ENCODE measurements at regions not wholly inside any gene's neighbourhood (a gene's known extent, or its start where the extent isn't known, plus 50 kb on each side); places are given as distances from the start of the nearest gene placed in this dataset.

DNA sequence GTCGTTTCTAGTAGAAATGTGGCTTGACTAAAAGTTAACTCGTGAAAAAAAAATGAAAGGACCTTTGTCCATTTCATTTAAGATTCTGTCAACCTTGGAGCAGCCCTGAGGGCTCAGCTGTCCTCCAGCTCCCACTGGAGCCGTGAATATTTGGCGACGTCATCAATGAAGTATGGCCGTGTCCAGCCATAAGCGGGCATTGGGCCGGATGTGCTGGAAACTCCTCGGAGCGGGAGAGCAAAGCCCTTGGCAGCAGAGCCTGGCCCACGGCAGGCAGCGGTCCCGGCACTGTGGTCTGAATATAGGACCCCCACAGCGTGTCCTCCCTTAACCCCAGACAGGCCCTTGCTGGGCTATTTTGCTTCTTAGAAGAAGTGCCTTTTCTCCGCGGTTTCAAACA lies 50.0 kb downstream of the JAKMIP3 start:
- Histone ChIP-seq H3K4me3 (no peak overlapping the region), H3K27ac (no peak overlapping the region), H3K4me1 (ENCODE audit: low read depth) (no peaks in the 10 kb centered on the region), H3K9me3 (ENCODE audit: low read depth) (no peaks in the 10 kb centered on the region), H3K36me3 (no peaks in the 10 kb centered on the region), H3K27me3 (no peaks in the 10 kb centered on the region)
- peak in 1 of 2 donors; percentile 48 for DNase-seq (ENCODE audit: low read depth in 1 of 2, low spot score in 1 of 2)
- no peak for TF ChIP-seq CTCF (IDR thresholded peaks at IDR 0.05; ENCODE audit: low read depth, low read length)

DNA sequence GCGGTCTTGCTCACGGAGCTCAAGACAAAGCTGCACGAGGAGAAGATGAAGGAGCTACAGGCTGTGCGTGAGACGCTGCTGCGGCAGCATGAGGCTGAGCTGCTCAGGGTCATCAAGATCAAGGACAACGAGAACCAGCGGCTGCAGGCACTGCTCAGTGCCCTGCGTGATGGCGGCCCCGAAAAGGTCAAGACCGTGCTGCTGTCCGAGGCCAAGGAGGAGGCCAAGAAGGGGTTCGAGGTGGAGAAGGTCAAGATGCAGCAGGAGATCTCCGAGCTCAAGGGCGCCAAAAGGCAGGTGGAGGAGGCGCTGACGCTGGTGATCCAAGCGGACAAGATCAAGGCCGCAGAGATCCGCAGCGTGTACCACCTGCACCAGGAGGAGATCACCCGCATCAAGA lies 51.4 kb downstream of the JAKMIP3 start:
- no peaks in the 10 kb centered on the region for H3K27me3 ChIP-seq
- no peak overlapping the region for H3K4me3 ChIP-seq
- no peaks in the 10 kb centered on the region for H3K36me3 ChIP-seq
- no peak for DNase-seq (ENCODE audit: low read depth in 1 of 2, low spot score in 1 of 2)
- TF ChIP-seq CTCF (IDR thresholded peaks at IDR 0.05; ENCODE audit: low read depth, low read length) = no peak
- H3K9me3 ChIP-seq (ENCODE audit: low read depth) = no peaks in the 10 kb centered on the region
- no peak overlapping the region for H3K27ac ChIP-seq
- no peaks in the 10 kb centered on the region for H3K4me1 ChIP-seq (ENCODE audit: low read depth)

DNA sequence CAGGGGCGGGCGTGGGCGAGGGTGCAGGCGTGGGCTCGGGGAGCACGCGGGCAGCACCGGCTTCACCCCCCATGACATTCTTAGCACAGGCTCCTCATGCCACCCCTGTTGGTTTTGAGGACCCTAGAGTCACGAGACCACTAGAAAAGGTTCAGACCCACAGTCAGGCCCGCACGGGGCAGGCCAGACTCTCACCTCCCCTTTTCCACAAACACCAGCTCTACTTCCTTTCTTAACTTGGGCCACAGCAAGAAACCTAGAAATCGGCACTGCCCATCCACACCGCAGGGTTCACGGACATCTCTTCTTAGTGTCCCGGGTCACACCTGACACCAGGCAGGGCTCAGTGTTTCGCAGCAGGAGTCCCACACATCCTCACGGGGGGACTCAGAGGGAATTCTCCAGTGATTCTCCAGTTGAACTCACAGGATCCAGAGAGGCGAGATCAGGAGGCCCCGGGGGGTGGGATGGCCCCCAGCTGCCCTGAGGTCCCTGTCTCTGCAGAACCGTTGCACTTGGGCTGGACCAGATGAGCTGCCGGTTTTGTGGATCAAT lies 52.0 kb downstream of the JAKMIP3 start:
- H3K36me3 ChIP-seq = no peaks in the 10 kb centered on the region
- no peaks in the 10 kb centered on the region for H3K4me1 ChIP-seq (ENCODE audit: low read depth)
- no peak for DNase-seq (ENCODE audit: low read depth in 1 of 2, low spot score in 1 of 2)
- no peak overlapping the region for H3K27ac ChIP-seq
- H3K9me3 ChIP-seq (ENCODE audit: low read depth) = no peaks in the 10 kb centered on the region
- H3K4me3 ChIP-seq = no peak overlapping the region
- no peak for TF ChIP-seq CTCF (IDR thresholded peaks at IDR 0.05; ENCODE audit: low read depth, low read length)
- H3K27me3 ChIP-seq = no peaks in the 10 kb centered on the region

GRCh38 chr10:132118366-132118765 lies 52.6 kb downstream of the JAKMIP3 start:
- no peaks in the 10 kb centered on the region for H3K27me3 ChIP-seq
- no peak for DNase-seq (ENCODE audit: low read depth in 1 of 2, low spot score in 1 of 2)
- no peaks in the 10 kb centered on the region for H3K4me1 ChIP-seq (ENCODE audit: low read depth)
- no peak for TF ChIP-seq CTCF (IDR thresholded peaks at IDR 0.05; ENCODE audit: low read depth, low read length)
- H3K4me3 ChIP-seq = no peak overlapping the region
- H3K36me3 ChIP-seq = no peaks in the 10 kb centered on the region
- no peak overlapping the region for H3K27ac ChIP-seq
- no peaks in the 10 kb centered on the region for H3K9me3 ChIP-seq (ENCODE audit: low read depth)

DNA sequence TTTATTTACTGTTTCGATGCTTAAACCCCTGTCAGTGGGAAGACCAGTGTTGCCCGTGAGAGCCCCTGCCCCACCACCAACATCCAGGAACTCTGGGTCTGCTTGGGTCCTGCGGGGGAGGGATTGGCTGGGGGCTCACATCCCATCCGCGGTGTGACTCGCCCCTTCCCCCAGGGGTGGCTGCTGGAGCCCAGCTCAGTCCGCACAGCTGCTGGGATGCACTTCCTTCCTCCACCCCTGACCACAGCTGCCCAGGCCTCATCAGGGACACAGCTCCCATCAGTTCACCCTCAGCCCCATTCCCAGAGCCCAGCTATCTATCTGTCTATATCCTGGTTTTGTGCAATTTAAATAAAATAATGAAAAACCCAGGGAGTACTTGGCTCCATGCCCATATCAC lies 54.5 kb downstream of the JAKMIP3 start:
- no peak for DNase-seq (ENCODE audit: low read depth in 1 of 2, low spot score in 1 of 2)
- TF ChIP-seq CTCF (IDR thresholded peaks at IDR 0.05; ENCODE audit: low read depth, low read length) = no peak
- H3K36me3 ChIP-seq = no peaks in the 10 kb centered on the region
- H3K4me3 ChIP-seq = no peak overlapping the region
- no peaks in the 10 kb centered on the region for H3K9me3 ChIP-seq (ENCODE audit: low read depth)
- H3K4me1 ChIP-seq (ENCODE audit: low read depth) = no peaks in the 10 kb centered on the region
- H3K27me3 ChIP-seq = no peaks in the 10 kb centered on the region
- no peak overlapping the region for H3K27ac ChIP-seq
